IMR-90 (cell line): ENCODE measurements at regions not wholly inside any gene's neighbourhood (a gene's known extent, or its start where the extent isn't known, plus 50 kb on each side); places are given as distances from the start of the nearest gene placed in this dataset.

Experiments
- ATAC-seq: fragments of 200-7000 bp; cut with Tn5 transposase; 2 replicates; pipeline ENCODE4 v1.9.1; 2020; ENCODE audit warnings: low read depth, mild to moderate bottlenecking, moderate library complexity
- BruUV-seq: library from RNA; stranded (reverse); fragments of 400-500 nt; replicated peaks from 2 replicates; lab custom pipeline; 2021; lab: Mats Ljungman, UMichigan
- CTCF ChIA-PET: fragments of 300-600 bp; formaldehyde crosslinking; extraction: SDS; loops from one replicate; lab custom pipeline; 2021; ENCODE audit warnings: antibody characterized with exemption; lab: Yijun Ruan, JAX
- POLR2A ChIA-PET: fragments of 300-600 bp; sonication (Branson Sonifier 250); formaldehyde crosslinking; loops from one replicate; lab custom pipeline; 2022; ENCODE audit warnings: antibody characterized with exemption; ENCODE audit not compliant: unreplicated experiment; lab: Charles Lee
- DNase-seq: peaks from one replicate; pipeline ENCODE4 v3.0.0; 2013
- H2AFZ ChIP-seq: replicated peaks from 2 replicates; pipeline ENCODE3; 2013; ENCODE audit warnings: low read length, mild to moderate bottlenecking; ENCODE audit not compliant: poor library complexity
- H2AK5ac ChIP-seq: 2 replicates; pipeline ENCODE4 v1.6.1; 2013; ENCODE audit warnings: low read depth, low read length, inconsistent platforms
- H2AK9ac ChIP-seq: replicated peaks from 2 replicates; pipeline ENCODE3; 2013; ENCODE audit warnings: mild to moderate bottlenecking, low read depth, low read length, moderate library complexity; ENCODE audit not compliant: poor library complexity
- H2BK120ac ChIP-seq: 2 replicates; pipeline ENCODE4 v1.6.1; 2013; ENCODE audit warnings: low read depth, low read length, inconsistent platforms
- H2BK15ac ChIP-seq: 3 replicates; pipeline ENCODE4 v1.6.1; 2013; ENCODE audit warnings: low read depth, low read length, inconsistent platforms
- H2BK20ac ChIP-seq: 2 replicates; pipeline ENCODE4 v1.6.1; 2013; ENCODE audit warnings: low read depth, mild to moderate bottlenecking, inconsistent platforms, low read length, moderate library complexity
- H2BK5ac ChIP-seq: 2 replicates; pipeline ENCODE4 v1.6.1; 2013; ENCODE audit warnings: mild to moderate bottlenecking, low read depth, low read length, inconsistent platforms; ENCODE audit not compliant: poor library complexity, severe bottlenecking
- H3K14ac ChIP-seq: replicated peaks from 2 replicates; pipeline ENCODE4 v1.6.1; 2013; ENCODE audit warnings: low read depth, low read length, inconsistent platforms
- H3K18ac ChIP-seq: 2 replicates; pipeline ENCODE4 v1.6.1; 2013; ENCODE audit warnings: low read depth, low read length, control low read depth
- H3K23ac ChIP-seq: 2 replicates; pipeline ENCODE4 v1.6.1; 2013; ENCODE audit warnings: low read depth, low read length, inconsistent platforms
- H3K27ac ChIP-seq: 2 replicates; pipeline ENCODE4 v1.5.1; 2013; ENCODE audit warnings: mild to moderate bottlenecking, control low read depth, low read length; ENCODE audit not compliant: insufficient read depth
- H3K27me3 ChIP-seq: 2 replicates; pipeline ENCODE4 v1.6.1; 2013; ENCODE audit warnings: low read length; ENCODE audit not compliant: control insufficient read depth, insufficient read depth
- H3K36me3 ChIP-seq: 2 replicates; pipeline ENCODE4 v1.6.1; 2013; ENCODE audit warnings: low read length, mixed read lengths; ENCODE audit not compliant: control insufficient read depth, insufficient read depth
- H3K4ac ChIP-seq: 2 replicates; pipeline ENCODE4 v1.6.1; 2013; ENCODE audit warnings: low read depth, low read length, inconsistent platforms
- H3K4me1 ChIP-seq: 2 replicates; pipeline ENCODE4 v1.6.1; 2013; ENCODE audit warnings: low read length, mixed read lengths; ENCODE audit not compliant: control insufficient read depth, insufficient read depth
- H3K4me2 ChIP-seq: 2 replicates; pipeline ENCODE4 v1.6.1; 2013; ENCODE audit warnings: low read depth, mild to moderate bottlenecking, control low read depth, low read length, moderate library complexity
- H3K4me3 ChIP-seq: 2 replicates; pipeline ENCODE4 v1.5.1; 2013; ENCODE audit warnings: low read depth, mild to moderate bottlenecking, control low read depth, low read length, moderate library complexity; ENCODE audit not compliant: insufficient read depth
- H3K56ac ChIP-seq: 2 replicates; pipeline ENCODE4 v1.6.1; 2013; ENCODE audit warnings: low read length, inconsistent platforms; ENCODE audit not compliant: insufficient read depth; ENCODE audit errors: extremely low read depth
- H3K79me1 ChIP-seq, 2 experiments: 2 replicates each; pipeline ENCODE4 v1.6.1; 2013; ENCODE audit warnings: low read length in 2 of 2, inconsistent platforms in 1 of 2, low read depth in 1 of 2
- H3K9ac ChIP-seq: 2 replicates; pipeline ENCODE4 v1.6.1; 2013; ENCODE audit warnings: low read depth, low read length, control low read depth
- H3K9me1 ChIP-seq: 2 replicates; pipeline ENCODE4 v1.6.1; 2013; ENCODE audit warnings: low read length, inconsistent platforms; ENCODE audit not compliant: insufficient read depth
- H3K9me3 ChIP-seq: 2 replicates; pipeline ENCODE4 v1.6.1; 2013; ENCODE audit warnings: low read length; ENCODE audit not compliant: control insufficient read depth, insufficient read depth
- H4K20me1 ChIP-seq: 2 replicates; pipeline ENCODE4 v1.6.1; 2013; ENCODE audit warnings: low read length, inconsistent platforms; ENCODE audit not compliant: insufficient read depth
- H4K5ac ChIP-seq: 2 replicates; pipeline ENCODE4 v1.6.1; 2013; ENCODE audit warnings: mild to moderate bottlenecking, low read depth, low read length, control low read depth
- H4K8ac ChIP-seq, 2 experiments: 2 replicates each; pipeline ENCODE4 v1.6.1; 2013; ENCODE audit warnings: low read depth in 2 of 2, low read length in 2 of 2, control low read depth in 1 of 2, inconsistent platforms in 1 of 2
- H4K91ac ChIP-seq: 2 replicates; pipeline ENCODE4 v1.6.1; 2013; ENCODE audit warnings: low read depth, low read length, inconsistent platforms; ENCODE audit not compliant: insufficient read depth
- CEBPB ChIP-seq: IDR thresholded peaks from 2 replicates; pipeline ENCODE4 v1.6.1; 2012; ENCODE audit warnings: low read depth, low read length, improper control_type of control experiment
- CHD1 ChIP-seq: IDR thresholded peaks from 2 replicates; pipeline ENCODE4 v1.6.1; 2012; ENCODE audit warnings: low read depth, low read length, improper control_type of control experiment
- FOS ChIP-seq: fragments of 150-350 bp; IDR thresholded peaks from 2 replicates; pipeline ENCODE4 v1.6.1; 2016; ENCODE audit warnings: low read depth, low read length
- MAFK ChIP-seq: IDR thresholded peaks from 2 replicates; pipeline ENCODE4 v1.6.1; 2012; ENCODE audit warnings: low read depth, low read length, improper control_type of control experiment
- MAZ ChIP-seq: IDR thresholded peaks from 2 replicates; pipeline ENCODE4 v1.6.1; 2012; ENCODE audit warnings: low read depth, mild to moderate bottlenecking, low read length, improper control_type of control experiment, moderate library complexity, borderline replicate concordance
- NFE2L2 ChIP-seq: fragments of 150-350 bp; IDR thresholded peaks from 2 replicates; pipeline ENCODE4 v1.6.1; 2016; ENCODE audit warnings: low read depth, mild to moderate bottlenecking, low read length
- RAD21 ChIP-seq: IDR thresholded peaks from 2 replicates; pipeline ENCODE4 v1.6.1; 2012; ENCODE audit warnings: low read length, improper control_type of control experiment
- WGBS, 2 experiments: methylation state at CpG; one replicate each; pipeline versions ENCODE4 v1.1.5 to v1.1.7; 2013; ENCODE audit warnings: missing lambda C conversion rate in 2 of 2; ENCODE audit not compliant: insufficient read length in 1 of 2; ENCODE audit errors: extremely low coverage in 2 of 2; 5-methylcytosine and 5-hydroxymethylcytosine counted together
- dilution Hi-C: fragments of 300-500 bp; cut with HindIII; formaldehyde crosslinking; loops from one replicate; pipeline ENCODE4 v1.14.3; 2018; ENCODE audit warnings: low sequenced_read_pairs; ENCODE audit not compliant: unreplicated experiment
- in situ Hi-C: fragments of 300-500 bp; cut with MboI; formaldehyde crosslinking; loops from 3 replicates; pipeline ENCODE4 v1.14.3; 2019; ENCODE audit warnings: low sequenced_read_pairs, inconsistent platforms, mixed read lengths
- intact Hi-C: fragments of 100-400 bp; cut with micrococcal nuclease; formaldehyde crosslinking; loops from 2 replicates; pipeline ENCODE4 v1.10.0; 2022
- TF ChIP-seq, protein P1 (sequence below): fragments of 150-350 bp; IDR thresholded peaks from 2 replicates; pipeline ENCODE4 v1.6.1; 2017; ENCODE audit warnings: mild to moderate bottlenecking, antibody characterized with exemption, low read length, low read depth
- TF ChIP-seq, protein P2 (sequence below): conservative IDR thresholded peaks from 2 replicates; pipeline ENCODE4 v1.5.1; 2012; ENCODE audit warnings: mild to moderate bottlenecking, low read depth, low read length, improper control_type of control experiment
- TF ChIP-seq, protein P3 (sequence below): fragments of 150-350 bp; IDR thresholded peaks from 2 replicates; pipeline ENCODE4 v1.6.1; 2016; ENCODE audit warnings: low read depth, mild to moderate bottlenecking, low read length, moderate library complexity, borderline replicate concordance

DNA sequence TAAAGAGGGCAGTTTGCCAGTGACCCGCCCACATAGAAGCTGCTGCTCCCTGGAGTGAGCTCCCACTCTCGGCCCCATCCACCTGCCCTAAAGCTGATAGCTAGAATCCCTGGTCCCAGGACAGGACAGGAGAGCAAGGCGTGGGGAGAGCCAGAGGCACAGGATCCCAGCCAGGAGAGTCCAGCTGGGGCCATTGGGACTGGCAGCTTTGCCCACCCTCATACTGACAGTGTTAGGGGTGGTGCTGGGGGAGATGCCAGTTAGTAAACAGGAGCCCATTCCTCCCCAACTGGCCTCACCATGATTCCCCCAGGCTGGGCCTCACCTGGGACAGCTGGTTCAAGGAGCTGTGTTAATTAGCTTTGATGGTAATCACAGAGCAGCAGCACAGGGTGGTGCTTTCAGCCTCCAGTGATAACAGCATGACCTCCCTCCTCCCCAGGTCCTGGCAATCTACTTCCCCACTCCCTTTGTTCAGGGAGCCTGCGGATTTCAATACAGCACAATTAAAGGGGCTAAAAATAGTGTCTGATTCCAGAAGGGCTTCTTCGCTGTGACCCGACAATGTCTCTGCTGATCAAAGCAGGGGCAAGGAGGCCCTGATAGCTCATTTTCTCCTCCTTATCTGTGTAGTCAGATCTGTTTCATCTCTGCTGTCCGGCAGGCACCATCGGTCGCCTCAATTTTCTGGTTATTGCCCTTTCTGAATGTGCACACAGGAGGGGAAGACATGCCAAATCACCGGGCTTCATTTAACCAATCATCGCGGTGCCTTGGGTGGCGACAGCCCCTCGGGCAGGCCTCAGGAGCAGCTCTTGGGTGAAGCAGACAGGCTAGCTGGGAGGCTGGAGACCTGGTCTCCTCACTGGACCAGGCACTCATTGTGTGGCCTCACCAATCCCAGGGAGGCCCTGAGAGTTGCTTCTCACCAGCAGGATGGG, 119.9 kb upstream of the TEX51 start (continued):
- TF ChIP-seq, protein P1, sequence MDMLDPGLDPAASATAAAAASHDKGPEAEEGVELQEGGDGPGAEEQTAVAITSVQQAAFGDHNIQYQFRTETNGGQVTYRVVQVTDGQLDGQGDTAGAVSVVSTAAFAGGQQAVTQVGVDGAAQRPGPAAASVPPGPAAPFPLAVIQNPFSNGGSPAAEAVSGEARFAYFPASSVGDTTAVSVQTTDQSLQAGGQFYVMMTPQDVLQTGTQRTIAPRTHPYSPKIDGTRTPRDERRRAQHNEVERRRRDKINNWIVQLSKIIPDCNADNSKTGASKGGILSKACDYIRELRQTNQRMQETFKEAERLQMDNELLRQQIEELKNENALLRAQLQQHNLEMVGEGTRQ: no peak

DNA sequence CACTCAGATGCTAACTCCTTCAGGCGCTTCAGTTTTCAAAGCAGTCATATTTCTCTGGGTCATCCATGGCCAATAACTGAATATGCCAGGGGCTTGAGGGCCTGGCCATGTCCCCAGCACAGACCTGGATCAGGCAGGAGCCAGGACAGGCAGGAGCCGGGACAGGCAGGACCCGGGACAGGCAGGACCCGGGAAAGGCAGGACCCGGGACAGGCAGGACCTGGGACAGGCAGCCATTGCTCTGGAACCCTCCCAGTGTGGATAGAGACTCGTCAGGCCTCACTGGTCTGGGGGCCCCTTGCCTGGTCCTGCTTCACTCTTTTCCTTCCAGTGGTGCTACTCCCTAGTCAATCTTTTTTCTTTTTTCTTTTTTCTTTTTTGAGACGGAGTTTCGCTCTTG, 117.5 kb upstream of the TEX51 start:
- Histone ChIP-seq H3K4me2 (no peak overlapping the region), H3K56ac (no peak overlapping the region), H3K14ac (no peak overlapping the region), H3K27ac (no peak overlapping the region), H2AK5ac (no peak overlapping the region), H4K20me1 (no peaks in the 10 kb centered on the region), H3K9me1 (no peaks in the 10 kb centered on the region), H2BK20ac (no peak overlapping the region), H4K5ac (no peak overlapping the region), H3K23ac (no peak overlapping the region), H2AK9ac (no peak overlapping the region), H3K18ac (no peak overlapping the region), H3K9ac (no peak overlapping the region), H3K9me3 (no peaks in the 10 kb centered on the region), H3K79me1 (no peaks in the 10 kb centered on the region), H4K91ac (no peak overlapping the region), H3K4me3 (no peak overlapping the region), H2BK120ac (no peak overlapping the region), H3K4ac (no peak overlapping the region), H2BK15ac (no peak overlapping the region), H2AFZ (no peak overlapping the region), H3K4me1 (no peaks in the 10 kb centered on the region), H3K27me3 (peaks cover 4% of the 10 kb centered on the region; the same call in 1 of the 2 replicates), H3K36me3 (no peaks in the 10 kb centered on the region), H2BK5ac (no peak overlapping the region), H4K8ac (no peak overlapping the region)
- WGBS, 2 experiments: 27% methylated on average over 4 of the region's 8 CpGs; no CpG with 5 or more reads in 1 of the 2 experiments
- intact Hi-C loops: no loop called here
- in situ Hi-C loops: no loop called here
- ChIA-PET POLR2A (no interaction called here), CTCF (no interaction called here)
- dilution Hi-C loops: no loop called here
- no TSS peak for BruUV-seq
- TF ChIP-seq MAFK: no peak
- TF ChIP-seq FOS: no peak
- no peak for TF ChIP-seq NFE2L2
- TF ChIP-seq, protein P2, sequence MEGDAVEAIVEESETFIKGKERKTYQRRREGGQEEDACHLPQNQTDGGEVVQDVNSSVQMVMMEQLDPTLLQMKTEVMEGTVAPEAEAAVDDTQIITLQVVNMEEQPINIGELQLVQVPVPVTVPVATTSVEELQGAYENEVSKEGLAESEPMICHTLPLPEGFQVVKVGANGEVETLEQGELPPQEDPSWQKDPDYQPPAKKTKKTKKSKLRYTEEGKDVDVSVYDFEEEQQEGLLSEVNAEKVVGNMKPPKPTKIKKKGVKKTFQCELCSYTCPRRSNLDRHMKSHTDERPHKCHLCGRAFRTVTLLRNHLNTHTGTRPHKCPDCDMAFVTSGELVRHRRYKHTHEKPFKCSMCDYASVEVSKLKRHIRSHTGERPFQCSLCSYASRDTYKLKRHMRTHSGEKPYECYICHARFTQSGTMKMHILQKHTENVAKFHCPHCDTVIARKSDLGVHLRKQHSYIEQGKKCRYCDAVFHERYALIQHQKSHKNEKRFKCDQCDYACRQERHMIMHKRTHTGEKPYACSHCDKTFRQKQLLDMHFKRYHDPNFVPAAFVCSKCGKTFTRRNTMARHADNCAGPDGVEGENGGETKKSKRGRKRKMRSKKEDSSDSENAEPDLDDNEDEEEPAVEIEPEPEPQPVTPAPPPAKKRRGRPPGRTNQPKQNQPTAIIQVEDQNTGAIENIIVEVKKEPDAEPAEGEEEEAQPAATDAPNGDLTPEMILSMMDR: no peak
- no peak for TF ChIP-seq CHD1
- TF ChIP-seq, protein P3, sequence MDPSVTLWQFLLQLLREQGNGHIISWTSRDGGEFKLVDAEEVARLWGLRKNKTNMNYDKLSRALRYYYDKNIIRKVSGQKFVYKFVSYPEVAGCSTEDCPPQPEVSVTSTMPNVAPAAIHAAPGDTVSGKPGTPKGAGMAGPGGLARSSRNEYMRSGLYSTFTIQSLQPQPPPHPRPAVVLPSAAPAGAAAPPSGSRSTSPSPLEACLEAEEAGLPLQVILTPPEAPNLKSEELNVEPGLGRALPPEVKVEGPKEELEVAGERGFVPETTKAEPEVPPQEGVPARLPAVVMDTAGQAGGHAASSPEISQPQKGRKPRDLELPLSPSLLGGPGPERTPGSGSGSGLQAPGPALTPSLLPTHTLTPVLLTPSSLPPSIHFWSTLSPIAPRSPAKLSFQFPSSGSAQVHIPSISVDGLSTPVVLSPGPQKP: no peak
- TF ChIP-seq MAZ: no peak
- TF ChIP-seq RAD21: no peak
- TF ChIP-seq CEBPB: no peak
- ATAC-seq (no peak), DNase-seq (no peak)
